ENCODE measurements at regions not wholly inside any gene's neighbourhood (a gene's known extent, or its start where the extent isn't known, plus 50 kb on each side); places are given as distances from the start of the nearest gene placed in this dataset.

DNA sequence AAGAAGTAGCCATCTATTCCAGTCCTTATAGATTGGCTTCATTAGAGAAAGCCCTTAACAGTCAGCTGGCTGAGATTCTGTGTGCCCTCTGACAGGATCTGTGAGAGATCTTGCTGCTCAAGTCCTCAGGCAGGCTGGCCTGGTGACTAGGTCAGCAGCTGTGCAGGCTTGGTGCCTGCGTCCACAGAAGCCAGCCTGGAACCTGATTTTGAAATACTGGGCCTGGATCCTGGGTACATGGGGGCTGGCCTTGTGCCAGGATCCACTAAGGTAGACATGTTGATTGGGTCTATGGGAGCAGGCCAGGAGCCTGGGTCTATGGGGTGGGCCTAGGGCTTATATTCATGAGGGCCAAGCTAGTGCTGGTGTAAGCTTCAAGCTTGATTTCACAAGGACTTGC lies 381.8 kb upstream of the MARCKS start:
- Histone ChIP-seq H3K27me3 (ENCODE audit: insufficient read depth) (no peaks in the 10 kb centered on the region), H3K4me1 (ENCODE audit: control insufficient read depth in 1 of 2, insufficient read depth in 2 of 2, low read depth in 1 of 2, low read length in 1 of 2) (no peaks in the 10 kb centered on the region), H3K4me2 (no peak overlapping the region), H3K9me3 (no peaks in the 10 kb centered on the region), H2AFZ (ENCODE audit: low read depth) (no peak overlapping the region), H4K20me1 (ENCODE audit: insufficient read depth) (no peaks in the 10 kb centered on the region), H3K9me2 (no peaks in the 10 kb centered on the region), H3K9ac (no peak overlapping the region), H3K27ac (ENCODE audit: low read depth in 2 of 2, low read length in 1 of 2) (no peak overlapping the region), H3K79me2 (ENCODE audit: insufficient read depth) (no peaks in the 10 kb centered on the region), H3K36me3 (replicated peaks in 1 of 2; ENCODE audit: control insufficient read depth in 1 of 2, insufficient read depth in 2 of 2, low read length in 1 of 2) (no peaks in the 10 kb centered on the region), H3F3A (replicated peaks; ENCODE audit: insufficient read depth) (peaks cover 8% of the 10 kb centered on the region), H3K4me3 (ENCODE audit: low read depth in 2 of 2, low read length in 1 of 2) (no peak overlapping the region)
- no peak for DNase-seq
- POLR2A ChIA-PET, result no interaction called here
- CTCF ChIA-PET, result interaction anchor here (0.6 to 0.9 kb wide), 2 partner anchors 8 to 23 kb away, joined by 4 read pairs; no protein-coding TSS in a partner anchor
- TF ChIP-seq NFIC (IDR thresholded peaks at IDR 0.05; ENCODE audit: borderline replicate concordance), result no peak
- 80% methylated on average over 1 of the region's 1 CpG for WGBS (ENCODE audit: low lambda C conversion rate)

DNA sequence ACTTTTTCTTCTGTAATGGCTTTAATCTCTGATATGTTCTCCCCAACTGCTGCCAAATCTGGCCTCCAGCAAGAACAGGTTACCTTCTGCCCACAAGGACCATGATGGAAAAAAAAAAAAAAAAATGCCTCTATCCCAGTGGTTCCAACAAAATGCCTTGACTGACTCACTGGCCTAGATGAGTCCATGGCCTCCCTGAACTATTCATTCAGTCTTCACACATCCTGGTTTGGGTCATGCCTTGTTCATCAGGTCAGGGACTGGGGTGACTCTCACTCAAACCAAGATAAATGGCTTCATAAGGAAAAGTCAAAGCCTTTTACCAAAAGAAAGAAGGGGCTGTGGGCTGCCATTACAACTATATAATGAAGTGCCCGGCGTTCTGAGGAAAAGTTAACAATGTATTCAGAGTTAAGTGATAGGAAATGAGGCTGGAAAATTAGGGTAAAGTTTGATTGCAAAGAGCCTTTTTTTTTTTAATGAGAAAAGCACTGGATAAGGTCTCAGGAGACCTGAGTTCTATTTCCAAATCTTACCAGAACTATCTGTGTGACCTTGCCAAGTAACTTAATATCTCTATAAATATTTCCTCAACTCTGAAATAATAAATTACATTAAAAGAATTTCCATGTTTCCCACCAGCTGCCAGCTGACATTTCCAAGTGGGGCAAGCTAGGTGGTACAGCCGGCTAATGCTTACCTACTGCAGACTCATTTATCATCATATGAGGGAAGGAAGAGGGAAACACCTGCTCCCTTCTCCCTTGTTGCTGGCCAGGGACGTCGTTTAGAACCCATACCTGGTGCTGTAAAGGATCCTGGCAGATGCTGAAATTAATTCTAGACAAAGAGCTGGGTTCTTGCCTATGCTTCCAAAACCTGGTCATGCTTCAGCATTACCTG lies 380.0 kb upstream of the MARCKS start:
- Histone ChIP-seq H3K9me2 (no peaks in the 10 kb centered on the region), H3K9me3 (no peaks in the 10 kb centered on the region), H3K79me2 (ENCODE audit: insufficient read depth) (no peaks in the 10 kb centered on the region), H3K4me3 (ENCODE audit: low read depth in 2 of 2, low read length in 1 of 2) (no peak overlapping the region), H4K20me1 (ENCODE audit: insufficient read depth) (no peaks in the 10 kb centered on the region), H3K36me3 (replicated peaks in 1 of 2; ENCODE audit: control insufficient read depth in 1 of 2, insufficient read depth in 2 of 2, low read length in 1 of 2) (no peaks in the 10 kb centered on the region), H3K9ac (no peak overlapping the region), H3K4me1 (ENCODE audit: control insufficient read depth in 1 of 2, insufficient read depth in 2 of 2, low read depth in 1 of 2, low read length in 1 of 2) (no peaks in the 10 kb centered on the region), H3K27me3 (ENCODE audit: insufficient read depth) (no peaks in the 10 kb centered on the region), H3K4me2 (no peak overlapping the region), H2AFZ (ENCODE audit: low read depth) (no peak overlapping the region), H3K27ac (ENCODE audit: low read depth in 2 of 2, low read length in 1 of 2) (no peak overlapping the region), H3F3A (replicated peaks; ENCODE audit: insufficient read depth) (peaks cover 6% of the 10 kb centered on the region)
- TF ChIP-seq, protein P1, sequence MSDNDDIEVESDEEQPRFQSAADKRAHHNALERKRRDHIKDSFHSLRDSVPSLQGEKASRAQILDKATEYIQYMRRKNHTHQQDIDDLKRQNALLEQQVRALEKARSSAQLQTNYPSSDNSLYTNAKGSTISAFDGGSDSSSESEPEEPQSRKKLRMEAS (IDR thresholded peaks at IDR 0.05; ENCODE audit: low read depth), result no peak
- POLR2A ChIA-PET, result no interaction called here
- WGBS (ENCODE audit: low lambda C conversion rate), result 89% methylated on average over 5 of the region's 5 CpGs
- CTCF ChIA-PET, result no interaction called here
- DNase-seq, result no peak

DNA sequence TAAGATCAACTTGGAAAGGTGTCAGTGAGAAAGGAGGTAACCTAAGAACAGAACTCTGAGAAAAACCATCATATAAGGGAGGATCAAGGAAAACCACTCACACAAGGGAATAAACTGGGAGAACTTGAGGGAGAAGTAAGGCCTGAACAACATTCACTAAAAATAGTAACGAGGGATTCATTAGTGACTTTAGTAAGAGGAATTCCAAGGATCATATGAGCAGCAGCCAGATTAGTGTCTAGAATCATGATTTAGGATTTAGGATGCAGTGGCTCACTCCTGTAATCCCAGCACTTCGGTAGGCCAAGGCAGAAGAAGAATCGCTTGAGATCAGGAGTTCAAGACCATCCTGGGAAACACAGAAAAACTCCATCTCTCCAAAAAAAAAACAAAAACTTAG lies 376.5 kb upstream of the MARCKS start:
- POLR2A ChIA-PET, result no interaction called here

More for the DNA sequence above, 376.5 kb upstream of the MARCKS start:
- no peaks in the 10 kb centered on the region for H3K4me1 ChIP-seq (ENCODE audit: control insufficient read depth in 1 of 2, insufficient read depth in 2 of 2, low read depth in 1 of 2, low read length in 1 of 2)
- CTCF ChIA-PET, result interaction anchor here (1.2 kb wide), 1 partner anchor 9 kb away, joined by 4 read pairs; no protein-coding TSS in a partner anchor
- H3K9me2 ChIP-seq, result no peaks in the 10 kb centered on the region
- DNase-seq, result no peak
- H3K27ac ChIP-seq (ENCODE audit: low read depth in 2 of 2, low read length in 1 of 2), result no peak overlapping the region
- no peaks in the 10 kb centered on the region for H3K27me3 ChIP-seq (ENCODE audit: insufficient read depth)
- no peak for TF ChIP-seq YY1 (IDR thresholded peaks at IDR 0.05; ENCODE audit: low read depth)
- TF ChIP-seq FOXM1 (IDR thresholded peaks at IDR 0.05; ENCODE audit: low read depth), result no peak
- TF ChIP-seq FOXJ3 (CRISPR knock-in tag; IDR thresholded peaks at IDR 0.05), result no peak
- TF ChIP-seq SIN3A (IDR thresholded peaks at IDR 0.05; ENCODE audit: borderline replicate concordance, low read depth, low read length), result no peak
- no peak for TF ChIP-seq ELF1 (IDR thresholded peaks at IDR 0.05)
- TF ChIP-seq TCF12 (IDR thresholded peaks at IDR 0.05), result no peak
- TF ChIP-seq MEF2A (IDR thresholded peaks at IDR 0.05; ENCODE audit: borderline replicate concordance, low read depth), result no peak
- TF ChIP-seq, protein P1 (IDR thresholded peaks at IDR 0.05; ENCODE audit: low read depth), result no peak
- TF ChIP-seq MXI1 (IDR thresholded peaks at IDR 0.05; ENCODE audit: low read depth, low read length), result no peak
- no peak for TF ChIP-seq RXRA (IDR thresholded peaks at IDR 0.05; ENCODE audit: borderline replicate concordance, low read depth)
- TF ChIP-seq POLR2AphosphoS5 (IDR thresholded peaks at IDR 0.05; ENCODE audit: low read depth, low read length), result no peak
- TF ChIP-seq EZH2phosphoT487 (IDR thresholded peaks at IDR 0.05; ENCODE audit: borderline replicate concordance, low read depth), result no peak
- TF ChIP-seq NRF1 (IDR thresholded peaks at IDR 0.05; ENCODE audit: low read depth, low read length), result no peak
- no peak for TF ChIP-seq SMC3 (IDR thresholded peaks at IDR 0.05; ENCODE audit: low read depth, low read length)
- TF ChIP-seq JUND (IDR thresholded peaks at IDR 0.05), result no peak
- no peak for TF ChIP-seq CHD2 (IDR thresholded peaks at IDR 0.05; ENCODE audit: low read length, partially characterized antibody)
- H3K4me3 ChIP-seq (ENCODE audit: low read depth in 2 of 2, low read length in 1 of 2), result no peak overlapping the region
- H3K36me3 ChIP-seq (replicated peaks in 1 of 2; ENCODE audit: control insufficient read depth in 1 of 2, insufficient read depth in 2 of 2, low read length in 1 of 2), result no peaks in the 10 kb centered on the region
- no peaks in the 10 kb centered on the region for H4K20me1 ChIP-seq (ENCODE audit: insufficient read depth)
- no peaks in the 10 kb centered on the region for H3K79me2 ChIP-seq (ENCODE audit: insufficient read depth)
- no peak overlapping the region for H3K9ac ChIP-seq
- no peak overlapping the region for H3K4me2 ChIP-seq
- no peak overlapping the region for H2AFZ ChIP-seq (ENCODE audit: low read depth)
- H3F3A ChIP-seq (replicated peaks; ENCODE audit: insufficient read depth), result peaks cover 5% of the 10 kb centered on the region
- 84% methylated on average over 3 of the region's 3 CpGs for WGBS (ENCODE audit: low lambda C conversion rate)
- H3K9me3 ChIP-seq, result no peaks in the 10 kb centered on the region

Measured in SK-N-SH (cell line).